NCI-H82 (cell line): ENCODE measurements at regions not wholly inside any gene's neighbourhood (a gene's known extent, or its start where the extent isn't known, plus 50 kb on each side); places are given as distances from the start of the nearest gene placed in this dataset.
"Not testable (repeated sequence)": the region's sequence is repeated elsewhere in the genome, so short reads cannot be mapped to it uniquely, and the experiment has no call there.

Source experiments
- DNase-seq: peaks from one replicate; lab custom pipeline; 2025; lab: John Stamatoyannopoulos, UW

DNA sequence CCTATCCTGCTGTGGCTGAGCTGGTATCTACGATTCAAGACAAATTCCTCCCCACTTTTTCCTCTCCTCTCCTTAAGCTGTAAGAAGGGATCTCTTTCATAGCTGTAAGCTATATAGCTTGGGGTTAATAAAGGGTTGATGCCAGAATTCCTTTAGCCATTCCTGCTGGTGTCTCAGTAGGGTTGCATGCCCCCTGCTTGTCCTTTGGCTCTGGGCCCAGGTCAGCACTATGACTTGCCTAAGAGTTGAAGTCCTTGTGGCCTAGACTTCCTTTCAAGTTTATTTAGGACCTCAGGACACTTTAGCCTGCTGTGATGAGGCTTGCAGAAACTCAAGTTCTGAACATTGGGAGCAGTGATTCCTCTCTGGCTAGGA, 270.0 kb downstream of the AMY1C start:
- DNase-seq, result no peak

DNA sequence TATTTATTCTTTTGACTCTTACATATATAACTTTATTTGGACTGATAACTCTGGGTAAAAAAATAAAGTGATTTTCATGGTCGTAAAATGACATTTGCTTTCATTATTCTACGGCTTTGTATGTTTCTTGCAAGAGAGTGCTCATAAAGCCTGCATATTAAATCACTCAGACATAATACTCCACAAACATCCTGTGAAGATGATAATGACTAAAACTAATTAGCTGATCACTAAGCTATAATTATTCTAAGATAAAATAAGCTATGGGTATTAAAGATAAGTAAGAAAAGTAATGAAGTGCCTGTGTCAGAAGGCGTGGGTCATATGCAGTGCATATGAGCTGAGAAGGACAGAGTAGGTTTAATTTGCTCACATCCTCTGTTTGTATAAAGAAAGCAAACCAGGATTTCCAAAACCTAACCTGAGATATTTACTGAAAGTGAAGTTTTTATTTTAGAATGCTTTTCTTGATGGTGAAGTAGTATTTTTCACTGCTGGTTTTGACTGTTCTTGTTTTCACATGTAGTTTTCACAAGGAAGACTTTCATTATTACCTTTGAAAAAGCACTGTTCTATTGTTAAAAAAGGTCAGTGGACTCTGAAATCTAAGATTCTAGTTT, 278.8 kb downstream of the AMY1C start:
- no peak for DNase-seq

DNA sequence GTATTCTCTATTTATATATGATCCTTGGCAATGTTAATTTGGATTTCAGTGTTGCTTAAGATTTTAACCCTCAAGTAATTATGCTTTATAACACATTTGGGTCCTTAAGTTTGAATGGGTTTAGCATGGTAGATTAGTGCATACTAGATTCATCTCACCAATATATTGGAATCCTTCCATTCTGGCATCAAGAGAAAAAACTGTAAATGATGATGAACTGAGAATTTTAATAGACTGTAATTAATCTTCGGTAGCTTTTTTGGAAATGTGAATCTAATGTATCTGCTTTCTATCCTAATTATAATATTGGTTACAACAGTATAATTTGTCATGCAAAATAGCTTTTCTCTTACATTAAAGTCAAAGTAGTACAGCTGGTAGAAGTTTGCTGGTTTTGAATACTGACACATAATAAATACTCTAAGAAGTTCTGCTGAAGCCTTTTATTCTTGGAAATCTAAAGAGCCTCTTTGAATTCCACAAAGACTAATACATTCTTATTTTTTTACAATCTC, 279.8 kb downstream of the AMY1C start:
- no peak for DNase-seq

DNA sequence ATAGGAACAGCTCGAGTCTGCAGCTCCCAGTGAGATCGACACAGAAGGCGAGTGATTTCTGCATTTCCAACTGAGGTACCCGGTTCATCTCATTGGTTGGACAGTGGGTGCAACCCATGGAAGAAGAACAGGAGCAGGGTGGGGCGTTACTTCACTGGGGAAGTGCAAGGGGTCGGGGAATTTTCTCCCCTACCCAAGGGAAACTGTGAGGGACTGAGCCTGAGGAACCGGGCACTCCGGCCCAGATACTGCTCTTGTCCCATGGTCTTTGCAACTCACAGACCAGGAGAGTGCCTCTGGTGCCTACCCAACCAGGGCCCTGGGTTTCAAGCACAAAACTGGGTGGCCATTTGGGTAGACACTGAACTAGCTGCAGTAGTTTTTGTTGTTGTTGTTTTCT, 307.1 kb downstream of the AMY1C start:
- no peak for DNase-seq

DNA sequence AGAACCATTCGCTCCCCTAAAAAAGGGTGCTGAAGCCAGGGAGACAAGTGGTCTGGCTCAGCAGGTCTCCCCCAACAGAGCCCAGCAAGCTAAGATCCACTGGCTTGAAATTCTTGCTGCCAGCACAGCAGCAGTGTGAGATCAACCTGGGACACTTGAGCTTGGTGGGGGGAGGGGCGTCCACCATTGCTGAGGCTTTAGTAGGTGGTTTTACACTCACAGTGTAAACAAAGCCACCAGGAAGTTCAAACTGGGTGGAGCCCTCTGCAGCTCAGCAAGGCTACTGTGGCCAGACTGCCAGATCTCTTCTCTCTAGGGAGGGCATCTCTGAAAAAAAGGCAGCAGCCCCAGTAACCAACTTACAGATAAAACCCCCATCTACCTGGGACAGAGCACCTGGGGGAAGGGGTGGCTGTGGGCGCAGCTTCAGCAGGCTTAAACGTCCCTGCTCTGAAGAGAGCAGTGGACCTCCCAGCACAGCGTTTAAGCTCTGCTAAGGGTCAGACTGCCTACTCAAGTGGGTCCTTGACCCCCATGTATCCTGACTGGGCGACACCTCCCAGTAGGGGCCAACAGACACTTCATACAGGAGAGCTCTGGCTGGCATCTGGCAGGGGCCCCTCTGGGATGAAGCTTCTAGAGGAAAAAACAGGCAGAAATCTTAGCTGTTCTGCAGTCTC, 307.7 kb downstream of the AMY1C start:
- DNase-seq, result peak; percentile 39

DNA sequence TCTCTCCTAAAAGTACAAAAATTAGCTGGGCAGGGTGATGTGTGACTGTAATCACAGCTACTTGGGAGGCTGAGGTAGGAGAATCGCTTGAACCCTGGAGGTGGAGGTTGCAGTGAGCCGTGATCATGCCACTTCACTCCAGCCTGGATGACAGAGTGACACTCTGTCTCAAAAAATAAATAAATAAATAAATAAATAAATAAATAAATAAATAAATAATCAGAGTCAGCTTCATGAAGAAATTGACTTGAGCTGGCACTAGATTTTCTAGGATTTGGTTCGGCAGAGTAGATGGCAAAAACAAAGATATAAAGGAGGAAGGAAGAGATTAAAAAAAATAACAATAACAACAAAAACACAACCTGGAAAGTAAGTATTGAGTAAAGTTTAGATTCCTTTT, 311.9 kb downstream of the AMY1C start:
- not testable (repeated sequence) for DNase-seq

DNA sequence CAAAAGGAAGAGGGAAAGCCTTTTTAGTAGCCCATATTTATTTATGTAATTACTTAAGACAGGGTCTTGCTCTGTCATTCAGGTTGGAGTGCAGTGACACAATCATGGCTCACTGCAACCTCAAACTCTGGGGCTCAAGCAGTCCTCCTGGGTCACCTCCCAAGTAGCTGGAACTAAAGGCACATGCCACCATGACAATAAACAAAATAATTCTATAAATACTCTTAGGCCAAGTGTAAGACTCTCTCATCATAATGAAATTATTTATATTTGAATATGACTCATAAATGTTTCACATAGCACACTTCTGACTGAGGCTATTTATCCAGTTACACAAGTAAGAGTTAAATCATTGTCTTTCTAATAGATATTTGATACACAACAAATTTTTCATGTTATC, 314.7 kb downstream of the AMY1C start:
- DNase-seq, result no peak

DNA sequence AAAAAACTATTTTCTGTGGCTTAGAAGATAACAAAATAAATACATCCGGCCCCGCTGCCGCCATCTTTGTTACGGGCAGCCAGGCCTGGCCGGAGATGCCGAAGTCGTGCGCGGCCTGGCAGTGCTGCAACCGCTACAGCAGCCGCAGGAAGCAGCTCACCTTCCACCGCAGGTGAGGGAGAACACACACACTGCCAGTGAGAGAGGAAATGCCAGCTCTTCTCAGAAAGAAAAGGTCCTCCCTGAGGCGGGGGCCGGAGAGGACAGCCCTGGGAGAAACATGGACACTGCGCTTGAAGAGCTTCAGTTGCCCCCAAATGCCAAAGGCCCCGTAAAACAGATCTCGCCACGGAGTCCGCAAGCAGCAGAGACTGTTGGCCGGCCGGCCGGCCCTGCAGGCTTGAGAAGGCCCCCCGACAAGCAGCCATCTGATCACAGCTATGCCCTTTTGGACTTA, 323.2 kb downstream of the AMY1C start:
- DNase-seq, result no peak

DNA sequence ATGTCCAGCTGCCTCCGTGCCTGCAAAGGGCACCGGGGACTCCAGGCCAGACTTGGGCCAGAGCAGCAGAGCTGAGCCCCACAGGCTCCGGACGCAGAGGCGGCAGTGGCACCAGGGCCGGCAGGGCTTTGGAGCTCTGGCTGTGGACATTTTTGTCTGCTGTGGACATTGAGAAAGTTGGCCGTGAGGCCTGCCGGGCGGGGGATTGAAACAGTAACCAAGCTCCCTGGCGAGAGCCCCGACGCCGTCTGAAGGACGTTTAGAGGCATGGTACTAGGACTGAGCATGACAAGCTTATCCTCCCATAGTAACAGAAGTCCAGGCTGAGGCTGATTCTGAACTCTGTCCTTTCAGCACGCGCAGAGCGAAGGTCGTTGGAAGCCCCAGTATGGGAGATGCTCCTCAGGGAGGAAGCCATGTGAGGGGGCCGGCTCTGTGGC, 323.8 kb downstream of the AMY1C start:
- no peak for DNase-seq

DNA sequence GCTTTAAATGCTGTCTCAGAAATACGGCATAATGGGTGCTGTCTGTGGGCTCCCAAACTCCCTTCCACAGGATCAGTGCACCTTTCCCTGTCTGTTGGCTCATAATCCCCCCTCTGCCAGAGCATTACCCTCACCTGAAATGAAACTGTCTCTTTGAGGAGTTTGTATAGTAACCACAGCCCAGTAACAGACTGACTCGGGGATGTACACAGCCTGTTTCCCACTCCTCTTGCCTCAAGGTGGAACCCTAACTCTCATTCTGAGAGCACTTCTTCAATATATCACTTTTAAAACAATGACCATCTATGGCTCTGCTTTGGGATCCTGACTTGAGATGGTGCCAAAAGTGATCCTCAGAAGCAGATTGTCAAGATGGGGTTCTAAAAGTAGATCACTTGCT, 332.5 kb downstream of the AMY1C start:
- no peak for DNase-seq

DNA sequence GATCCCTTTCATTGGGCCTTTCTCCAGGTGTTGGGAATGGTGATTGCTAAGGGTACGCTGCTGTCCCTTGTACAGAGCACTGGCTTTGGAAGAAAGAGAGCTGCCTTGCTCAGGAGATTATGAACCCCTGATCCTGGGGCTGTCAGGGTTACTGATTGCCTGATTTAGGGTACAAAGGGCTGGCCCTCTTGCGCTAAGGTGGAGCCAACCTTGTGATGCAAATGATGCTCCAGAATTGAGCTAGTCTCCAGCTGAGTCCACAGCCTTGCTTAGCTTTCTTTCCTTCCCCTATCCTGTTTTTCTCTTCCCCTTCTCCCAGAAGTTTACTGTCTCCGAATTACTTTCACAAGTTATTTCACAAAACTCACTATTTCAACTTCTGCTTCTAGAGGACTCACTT, 334.7 kb downstream of the AMY1C start:
- no peak for DNase-seq

DNA sequence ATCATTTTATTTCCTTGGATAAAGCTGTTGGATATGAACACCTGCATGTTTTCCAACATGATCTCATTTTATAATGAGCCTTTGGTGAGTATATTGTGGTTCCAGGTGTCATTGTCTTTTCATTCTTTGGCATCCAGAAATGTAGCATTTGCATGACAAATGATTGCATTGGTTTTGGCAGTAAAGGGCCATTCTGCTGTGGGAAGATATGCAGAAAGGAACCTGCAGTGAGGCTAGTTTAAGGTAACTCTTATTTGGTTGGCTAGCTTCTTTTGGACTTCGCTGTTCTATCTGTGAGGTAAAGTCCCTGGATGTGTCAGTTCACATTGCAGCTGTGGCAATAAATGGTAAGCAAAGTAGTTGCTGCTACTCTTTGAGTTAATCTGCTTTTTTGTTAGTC, 343.0 kb downstream of the AMY1C start:
- no peak for DNase-seq

DNA sequence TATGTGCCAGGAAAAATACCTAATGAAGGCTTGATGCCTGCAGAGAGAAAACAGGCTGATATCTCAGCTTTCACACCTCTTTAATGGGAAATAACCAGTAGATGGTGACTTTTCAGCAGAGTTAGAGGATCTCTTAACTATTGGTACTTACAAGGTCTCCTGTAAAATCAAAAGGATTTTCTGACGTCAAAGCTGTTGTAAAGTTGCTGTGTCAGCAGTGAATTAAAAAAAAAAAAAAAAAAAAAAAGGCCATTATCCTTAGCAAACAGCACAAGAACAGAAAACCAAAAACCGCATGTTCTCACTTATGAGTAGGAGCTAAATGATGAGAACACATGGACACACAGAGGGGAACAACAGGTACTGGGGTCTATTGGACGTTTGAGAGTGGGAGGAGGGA, 349.1 kb downstream of the AMY1C start:
- DNase-seq, result no peak

DNA sequence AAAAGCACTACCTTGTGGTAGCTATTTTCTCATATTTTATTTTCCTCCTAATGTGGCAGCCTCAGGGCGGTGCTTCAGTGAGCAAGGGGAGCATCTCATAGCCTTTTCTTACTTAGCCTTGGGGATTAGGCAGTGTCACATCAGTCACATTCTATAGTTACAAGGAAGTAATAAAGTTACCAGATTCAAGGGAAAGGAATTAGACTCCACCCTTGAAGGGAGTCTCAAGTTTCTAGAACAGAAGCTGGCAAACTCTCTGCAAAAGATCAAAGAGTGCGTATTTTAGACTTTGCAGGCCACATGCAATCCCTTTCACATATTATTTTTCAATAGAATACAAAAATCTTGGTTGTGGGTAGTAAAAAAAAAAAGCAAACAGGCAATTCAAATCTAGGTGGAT, 350.4 kb downstream of the AMY1C start:
- DNase-seq, result no peak

DNA sequence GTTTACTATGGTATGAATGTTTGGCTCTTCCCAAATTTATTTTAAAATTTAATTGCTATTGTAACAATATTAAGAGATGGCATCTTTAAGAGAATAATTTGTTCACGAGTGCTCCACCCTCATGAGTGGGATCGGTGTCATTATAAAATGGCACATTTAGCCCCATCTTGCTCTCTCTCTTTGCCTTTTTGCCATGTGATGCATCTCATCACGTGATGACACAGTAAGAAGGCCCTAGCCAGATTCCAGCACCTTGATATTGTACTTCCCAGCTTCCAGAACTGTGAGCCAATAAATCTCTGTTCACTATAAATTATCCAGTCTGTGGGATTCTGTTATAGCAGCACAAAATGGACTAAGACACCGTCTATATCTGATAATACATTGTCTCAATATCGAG, 355.8 kb downstream of the AMY1C start:
- no peak for DNase-seq

DNA sequence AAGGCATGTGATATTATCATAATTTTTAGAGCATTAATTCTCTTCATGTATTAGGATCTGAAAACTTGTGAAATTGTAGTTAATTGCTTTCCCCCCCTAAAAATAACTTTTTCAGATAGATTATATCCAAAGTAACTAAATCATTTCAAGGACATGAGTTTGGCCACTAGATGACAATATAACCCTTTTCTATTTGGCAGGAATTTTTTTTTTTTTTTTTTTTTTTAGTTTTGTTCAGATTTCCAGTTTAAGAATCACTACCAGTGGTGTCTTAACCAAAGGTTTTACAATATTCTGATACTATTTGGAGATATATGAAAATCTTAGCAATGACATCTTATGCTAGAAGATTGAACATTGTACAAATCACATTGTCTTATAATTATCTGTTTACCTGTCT, 370.8 kb downstream of the AMY1C start:
- no peak for DNase-seq

DNA sequence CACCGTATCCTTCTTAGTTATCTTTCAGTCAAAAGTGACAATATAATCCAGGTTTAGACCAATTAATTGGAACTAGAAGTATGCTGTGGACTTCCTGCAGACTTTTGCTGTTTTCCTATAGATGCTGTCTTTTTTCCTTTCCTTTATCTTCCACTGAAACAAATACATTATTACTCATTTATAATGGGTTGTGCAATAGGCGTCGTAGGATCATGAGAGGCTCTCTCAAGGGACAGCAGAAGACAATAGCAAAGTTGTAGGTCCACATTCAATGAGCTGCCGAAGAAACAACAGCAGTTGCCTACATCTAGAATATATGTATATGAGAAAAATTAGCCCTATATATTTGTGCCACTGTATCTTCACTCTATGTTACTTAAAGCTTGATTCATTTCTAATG, 371.6 kb downstream of the AMY1C start:
- DNase-seq, result no peak

DNA sequence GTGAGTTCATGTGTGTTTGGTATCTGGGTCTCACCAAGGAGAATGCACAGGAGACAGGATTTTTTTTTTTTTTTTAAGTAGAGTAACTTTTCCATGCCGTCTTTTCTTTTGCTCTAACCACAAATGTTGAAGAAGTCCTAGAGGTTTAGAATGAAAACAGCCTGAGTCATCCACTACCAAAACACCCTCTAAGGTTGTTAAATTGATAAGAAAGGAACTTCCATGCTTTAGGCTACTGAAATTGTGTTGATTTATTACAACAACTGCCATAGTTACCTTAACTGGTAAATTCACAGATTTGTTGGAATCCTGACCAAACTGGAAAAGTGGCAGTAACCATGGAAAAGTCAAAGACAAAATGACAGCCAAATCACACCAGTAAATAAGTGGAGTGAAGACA, 375.6 kb downstream of the AMY1C start:
- DNase-seq, result no peak

DNA sequence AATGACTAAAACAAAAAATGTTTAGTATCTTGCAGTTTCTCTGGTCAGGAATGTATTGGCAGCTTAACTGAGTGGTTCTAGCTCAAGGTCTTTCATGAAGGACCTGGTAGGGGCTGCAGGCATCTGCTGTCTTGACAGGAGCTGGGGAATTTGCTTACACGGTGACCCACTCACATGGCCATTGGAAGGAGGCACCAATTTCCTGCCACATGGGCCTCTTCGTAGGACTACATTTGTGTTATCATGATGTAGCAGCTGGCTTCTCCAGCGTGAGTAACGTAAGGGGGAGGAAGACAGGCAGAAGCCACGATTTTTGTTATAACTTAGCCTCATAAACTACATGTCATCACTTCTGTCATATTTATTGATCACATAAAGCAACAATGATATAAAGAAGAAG, 376.3 kb downstream of the AMY1C start:
- DNase-seq, result no peak

DNA sequence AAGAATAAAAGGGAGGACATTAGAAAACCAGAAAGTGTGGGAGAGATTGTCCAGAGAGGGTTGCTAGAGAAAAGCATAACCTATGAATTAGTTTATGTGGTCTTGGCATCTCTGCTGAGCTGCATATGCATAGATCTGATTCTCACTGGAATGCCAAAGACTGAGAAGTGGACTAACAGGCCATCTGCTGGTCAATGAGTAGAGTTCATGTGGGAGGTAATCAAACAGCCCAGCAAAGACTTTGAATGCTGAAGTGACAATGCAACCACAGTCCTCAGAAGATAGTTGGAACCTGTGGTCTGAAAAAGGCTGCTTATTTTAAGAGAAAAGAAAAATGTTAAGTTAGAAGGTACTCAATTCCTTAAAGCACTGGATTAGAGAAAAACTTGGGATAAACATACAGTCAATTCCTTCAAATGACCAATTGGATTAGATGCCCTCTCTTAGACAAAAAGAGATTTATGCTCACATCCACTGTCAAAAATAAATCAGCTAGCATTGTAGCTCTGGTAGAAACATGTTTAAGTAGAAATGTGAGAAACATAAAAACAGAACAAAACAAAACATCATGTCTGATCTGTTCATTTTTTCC, 382.8 kb downstream of the AMY1C start:
- DNase-seq, result peak; percentile 77

DNA sequence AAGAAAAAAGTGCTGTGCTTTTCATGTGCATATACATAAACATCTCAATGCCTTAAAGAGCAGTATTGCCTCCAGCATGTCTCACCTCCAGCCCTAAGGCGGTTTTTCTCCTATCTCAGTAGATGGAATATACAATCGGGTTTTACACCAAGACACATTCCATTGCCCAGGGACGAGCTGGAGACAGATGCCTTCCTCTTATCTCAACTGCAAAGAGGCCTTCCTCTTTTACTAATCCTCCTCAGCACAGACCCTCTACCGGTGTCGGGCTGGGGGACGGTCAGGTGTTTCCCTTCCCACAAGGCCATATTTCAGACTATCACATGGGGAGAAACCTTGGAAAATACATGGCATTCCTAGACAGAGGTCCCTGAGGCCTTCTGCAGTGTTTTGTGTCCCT, 385.3 kb downstream of the AMY1C start:
- DNase-seq, result peak; percentile 32

DNA sequence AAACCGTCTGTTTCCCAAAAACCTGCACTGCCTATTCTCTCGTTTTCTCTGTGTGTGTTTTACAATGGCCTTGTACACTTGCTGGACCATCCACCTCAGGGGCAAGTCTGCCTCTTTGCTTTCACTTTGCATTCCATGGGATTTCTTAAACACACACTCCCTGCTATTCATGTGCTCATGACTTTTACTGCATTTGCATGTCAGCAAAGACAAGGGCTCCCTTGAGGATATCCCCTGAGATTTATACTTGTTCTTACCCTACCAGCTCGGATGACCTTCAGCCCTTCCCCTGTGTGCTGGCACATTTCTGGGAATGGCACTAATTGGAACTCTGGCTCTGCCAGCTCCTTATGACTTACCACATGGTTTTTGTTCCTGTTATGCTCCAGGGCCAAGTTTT, 386.9 kb downstream of the AMY1C start:
- no peak for DNase-seq

DNA sequence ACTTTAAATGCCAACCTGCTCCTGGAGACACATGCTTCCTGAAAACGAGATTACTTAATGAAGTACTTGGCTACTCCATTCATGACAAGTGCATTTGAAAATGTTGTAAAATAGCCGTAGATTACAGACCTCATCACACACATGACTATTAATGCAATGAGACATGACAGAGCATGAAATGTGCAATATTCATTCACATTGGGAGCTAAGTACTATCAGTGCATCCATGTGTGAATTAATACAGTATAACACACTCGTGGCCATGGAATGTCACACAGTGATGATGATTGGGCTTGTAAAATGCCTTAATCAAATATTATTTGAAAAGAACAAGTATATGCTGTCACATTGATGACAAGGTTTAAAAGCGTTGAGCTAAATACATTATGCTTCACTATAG, 407.0 kb downstream of the AMY1C start:
- no peak for DNase-seq
